IMR-90 (cell line): ENCODE measurements at regions not wholly inside any gene's neighbourhood (a gene's known extent, or its start where the extent isn't known, plus 50 kb on each side); places are given as distances from the start of the nearest gene placed in this dataset.

ENCODE experiments used
- ATAC-seq: fragments of 200-7000 bp; cut with Tn5 transposase; 2 replicates; pipeline ENCODE4 v1.9.1; 2020; ENCODE audit warnings: low read depth, mild to moderate bottlenecking, moderate library complexity
- BruUV-seq: library from RNA; stranded (reverse); fragments of 400-500 nt; replicated peaks from 2 replicates; lab custom pipeline; 2021; lab: Mats Ljungman, UMichigan
- CTCF ChIA-PET: fragments of 300-600 bp; formaldehyde crosslinking; extraction: SDS; loops from one replicate; lab custom pipeline; 2021; ENCODE audit warnings: antibody characterized with exemption; lab: Yijun Ruan, JAX
- POLR2A ChIA-PET: fragments of 300-600 bp; sonication (Branson Sonifier 250); formaldehyde crosslinking; loops from one replicate; lab custom pipeline; 2022; ENCODE audit warnings: antibody characterized with exemption; ENCODE audit not compliant: unreplicated experiment; lab: Charles Lee
- DNase-seq: peaks from one replicate; pipeline ENCODE4 v3.0.0; 2013
- H2AFZ ChIP-seq: replicated peaks from 2 replicates; pipeline ENCODE3; 2013; ENCODE audit warnings: low read length, mild to moderate bottlenecking; ENCODE audit not compliant: poor library complexity
- H2AK5ac ChIP-seq: 2 replicates; pipeline ENCODE4 v1.6.1; 2013; ENCODE audit warnings: low read depth, low read length, inconsistent platforms
- H2AK9ac ChIP-seq: replicated peaks from 2 replicates; pipeline ENCODE3; 2013; ENCODE audit warnings: mild to moderate bottlenecking, low read depth, low read length, moderate library complexity; ENCODE audit not compliant: poor library complexity
- H2BK120ac ChIP-seq: 2 replicates; pipeline ENCODE4 v1.6.1; 2013; ENCODE audit warnings: low read depth, low read length, inconsistent platforms
- H2BK15ac ChIP-seq: 3 replicates; pipeline ENCODE4 v1.6.1; 2013; ENCODE audit warnings: low read depth, low read length, inconsistent platforms
- H2BK20ac ChIP-seq: 2 replicates; pipeline ENCODE4 v1.6.1; 2013; ENCODE audit warnings: low read depth, mild to moderate bottlenecking, inconsistent platforms, low read length, moderate library complexity
- H2BK5ac ChIP-seq: 2 replicates; pipeline ENCODE4 v1.6.1; 2013; ENCODE audit warnings: mild to moderate bottlenecking, low read depth, low read length, inconsistent platforms; ENCODE audit not compliant: poor library complexity, severe bottlenecking
- H3K14ac ChIP-seq: replicated peaks from 2 replicates; pipeline ENCODE4 v1.6.1; 2013; ENCODE audit warnings: low read depth, low read length, inconsistent platforms
- H3K18ac ChIP-seq: 2 replicates; pipeline ENCODE4 v1.6.1; 2013; ENCODE audit warnings: low read depth, low read length, control low read depth
- H3K23ac ChIP-seq: 2 replicates; pipeline ENCODE4 v1.6.1; 2013; ENCODE audit warnings: low read depth, low read length, inconsistent platforms
- H3K27ac ChIP-seq: 2 replicates; pipeline ENCODE4 v1.5.1; 2013; ENCODE audit warnings: mild to moderate bottlenecking, control low read depth, low read length; ENCODE audit not compliant: insufficient read depth
- H3K27me3 ChIP-seq: 2 replicates; pipeline ENCODE4 v1.6.1; 2013; ENCODE audit warnings: low read length; ENCODE audit not compliant: control insufficient read depth, insufficient read depth
- H3K36me3 ChIP-seq: 2 replicates; pipeline ENCODE4 v1.6.1; 2013; ENCODE audit warnings: low read length, mixed read lengths; ENCODE audit not compliant: control insufficient read depth, insufficient read depth
- H3K4ac ChIP-seq: 2 replicates; pipeline ENCODE4 v1.6.1; 2013; ENCODE audit warnings: low read depth, low read length, inconsistent platforms
- H3K4me1 ChIP-seq: 2 replicates; pipeline ENCODE4 v1.6.1; 2013; ENCODE audit warnings: low read length, mixed read lengths; ENCODE audit not compliant: control insufficient read depth, insufficient read depth
- H3K4me2 ChIP-seq: 2 replicates; pipeline ENCODE4 v1.6.1; 2013; ENCODE audit warnings: low read depth, mild to moderate bottlenecking, control low read depth, low read length, moderate library complexity
- H3K4me3 ChIP-seq: 2 replicates; pipeline ENCODE4 v1.5.1; 2013; ENCODE audit warnings: low read depth, mild to moderate bottlenecking, control low read depth, low read length, moderate library complexity; ENCODE audit not compliant: insufficient read depth
- H3K56ac ChIP-seq: 2 replicates; pipeline ENCODE4 v1.6.1; 2013; ENCODE audit warnings: low read length, inconsistent platforms; ENCODE audit not compliant: insufficient read depth; ENCODE audit errors: extremely low read depth
- H3K79me1 ChIP-seq, 2 experiments: 2 replicates each; pipeline ENCODE4 v1.6.1; 2013; ENCODE audit warnings: low read length in 2 of 2, inconsistent platforms in 1 of 2, low read depth in 1 of 2
- H3K9ac ChIP-seq: 2 replicates; pipeline ENCODE4 v1.6.1; 2013; ENCODE audit warnings: low read depth, low read length, control low read depth
- H3K9me1 ChIP-seq: 2 replicates; pipeline ENCODE4 v1.6.1; 2013; ENCODE audit warnings: low read length, inconsistent platforms; ENCODE audit not compliant: insufficient read depth
- H3K9me3 ChIP-seq: 2 replicates; pipeline ENCODE4 v1.6.1; 2013; ENCODE audit warnings: low read length; ENCODE audit not compliant: control insufficient read depth, insufficient read depth
- H4K20me1 ChIP-seq: 2 replicates; pipeline ENCODE4 v1.6.1; 2013; ENCODE audit warnings: low read length, inconsistent platforms; ENCODE audit not compliant: insufficient read depth
- H4K5ac ChIP-seq: 2 replicates; pipeline ENCODE4 v1.6.1; 2013; ENCODE audit warnings: mild to moderate bottlenecking, low read depth, low read length, control low read depth
- H4K8ac ChIP-seq, 2 experiments: 2 replicates each; pipeline ENCODE4 v1.6.1; 2013; ENCODE audit warnings: low read depth in 2 of 2, low read length in 2 of 2, control low read depth in 1 of 2, inconsistent platforms in 1 of 2
- H4K91ac ChIP-seq: 2 replicates; pipeline ENCODE4 v1.6.1; 2013; ENCODE audit warnings: low read depth, low read length, inconsistent platforms; ENCODE audit not compliant: insufficient read depth
- BHLHE40 ChIP-seq: fragments of 150-350 bp; IDR thresholded peaks from 2 replicates; pipeline ENCODE4 v1.6.1; 2016; ENCODE audit warnings: mild to moderate bottlenecking, low read depth, low read length
- CEBPB ChIP-seq: IDR thresholded peaks from 2 replicates; pipeline ENCODE4 v1.6.1; 2012; ENCODE audit warnings: low read depth, low read length, improper control_type of control experiment
- CHD1 ChIP-seq: IDR thresholded peaks from 2 replicates; pipeline ENCODE4 v1.6.1; 2012; ENCODE audit warnings: low read depth, low read length, improper control_type of control experiment
- FOS ChIP-seq: fragments of 150-350 bp; IDR thresholded peaks from 2 replicates; pipeline ENCODE4 v1.6.1; 2016; ENCODE audit warnings: low read depth, low read length
- MAFK ChIP-seq: IDR thresholded peaks from 2 replicates; pipeline ENCODE4 v1.6.1; 2012; ENCODE audit warnings: low read depth, low read length, improper control_type of control experiment
- MAZ ChIP-seq: IDR thresholded peaks from 2 replicates; pipeline ENCODE4 v1.6.1; 2012; ENCODE audit warnings: low read depth, mild to moderate bottlenecking, low read length, improper control_type of control experiment, moderate library complexity, borderline replicate concordance
- MXI1 ChIP-seq: IDR thresholded peaks from 2 replicates; pipeline ENCODE4 v1.6.1; 2012; ENCODE audit warnings: low read depth, mild to moderate bottlenecking, low read length, moderate library complexity, borderline replicate concordance
- NFE2L2 ChIP-seq: fragments of 150-350 bp; IDR thresholded peaks from 2 replicates; pipeline ENCODE4 v1.6.1; 2016; ENCODE audit warnings: low read depth, mild to moderate bottlenecking, low read length
- POLR2A ChIP-seq: IDR thresholded peaks from 2 replicates; pipeline ENCODE4 v1.6.1; 2012; ENCODE audit warnings: mild to moderate bottlenecking, low read depth, low read length
- RAD21 ChIP-seq: IDR thresholded peaks from 2 replicates; pipeline ENCODE4 v1.6.1; 2012; ENCODE audit warnings: low read length, improper control_type of control experiment
- RCOR1 ChIP-seq: IDR thresholded peaks from 2 replicates; pipeline ENCODE4 v1.6.1; 2012; ENCODE audit warnings: mild to moderate bottlenecking, low read length, improper control_type of control experiment; ENCODE audit not compliant: insufficient replicate concordance
- RFX5 ChIP-seq: IDR thresholded peaks from 2 replicates; pipeline ENCODE4 v1.8.0; 2012; ENCODE audit warnings: low read depth, mild to moderate bottlenecking, low read length, moderate library complexity
- WGBS, 2 experiments: methylation state at CpG; one replicate each; pipeline versions ENCODE4 v1.1.5 to v1.1.7; 2013; ENCODE audit warnings: missing lambda C conversion rate in 2 of 2; ENCODE audit not compliant: insufficient read length in 1 of 2; ENCODE audit errors: extremely low coverage in 2 of 2; 5-methylcytosine and 5-hydroxymethylcytosine counted together
- dilution Hi-C: fragments of 300-500 bp; cut with HindIII; formaldehyde crosslinking; loops from one replicate; pipeline ENCODE4 v1.14.3; 2018; ENCODE audit warnings: low sequenced_read_pairs; ENCODE audit not compliant: unreplicated experiment
- in situ Hi-C: fragments of 300-500 bp; cut with MboI; formaldehyde crosslinking; loops from 3 replicates; pipeline ENCODE4 v1.14.3; 2019; ENCODE audit warnings: low sequenced_read_pairs, inconsistent platforms, mixed read lengths
- intact Hi-C: fragments of 100-400 bp; cut with micrococcal nuclease; formaldehyde crosslinking; loops from 2 replicates; pipeline ENCODE4 v1.10.0; 2022
- TF ChIP-seq, protein P1 (sequence below): fragments of 150-350 bp; IDR thresholded peaks from 2 replicates; pipeline ENCODE4 v1.6.1; 2016; ENCODE audit warnings: low read depth, mild to moderate bottlenecking, low read length, moderate library complexity, borderline replicate concordance
- TF ChIP-seq, protein P2 (sequence below): conservative IDR thresholded peaks from 2 replicates; pipeline ENCODE4 v1.5.1; 2012; ENCODE audit warnings: mild to moderate bottlenecking, low read depth, low read length, improper control_type of control experiment
- TF ChIP-seq, protein P3 (sequence below): fragments of 150-350 bp; IDR thresholded peaks from 2 replicates; pipeline ENCODE4 v1.6.1; 2017; ENCODE audit warnings: mild to moderate bottlenecking, antibody characterized with exemption, low read length, low read depth

DNA sequence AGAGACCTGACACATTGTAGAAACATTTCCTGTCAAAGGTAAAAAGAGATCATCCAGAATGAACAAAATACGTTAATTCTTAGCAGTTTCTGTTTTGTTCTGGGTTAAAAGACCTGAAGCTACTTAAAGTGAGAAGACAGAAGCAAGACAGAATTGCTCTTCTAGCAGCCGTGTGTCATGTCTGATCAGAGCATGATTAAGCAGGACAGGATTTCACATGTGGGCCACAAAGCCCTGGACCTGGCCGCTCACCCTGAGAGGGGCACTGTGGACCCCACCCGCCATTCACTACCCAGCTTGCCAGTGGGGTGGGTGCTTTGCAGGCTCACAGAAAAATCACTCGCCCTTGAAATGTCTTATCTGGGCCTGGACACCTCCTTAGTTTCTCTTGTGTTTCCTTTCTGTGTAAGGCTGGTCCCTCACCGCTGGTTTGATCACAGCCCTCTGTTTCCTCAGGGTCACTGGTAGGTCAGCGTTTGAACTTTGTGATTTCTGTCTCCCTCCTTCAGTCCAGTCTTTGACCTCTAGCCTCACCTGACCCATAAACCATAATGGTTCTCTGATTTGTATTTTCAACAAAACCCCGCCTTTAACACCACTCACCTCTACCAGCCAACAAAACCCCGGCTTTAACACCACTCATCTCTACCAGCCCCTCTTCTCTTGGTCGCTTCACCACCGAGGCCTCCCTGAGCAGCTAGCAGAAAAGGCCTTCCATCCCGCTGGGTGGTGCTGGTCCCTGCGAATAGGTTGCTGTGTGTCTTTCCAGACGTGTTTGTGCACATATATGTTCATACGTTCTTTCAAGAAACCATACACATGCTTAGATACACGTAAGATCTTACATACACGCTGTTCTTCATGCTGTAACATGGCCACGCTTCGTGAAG, 185.0 kb downstream of the OR4M2 start:
- no peak overlapping the region for H2AK5ac ChIP-seq
- peaks cover 26% of the 10 kb centered on the region for H3K9me3 ChIP-seq
- no peak overlapping the region for H4K91ac ChIP-seq
- H3K23ac ChIP-seq = no peak overlapping the region
- H3K9ac ChIP-seq = no peak overlapping the region
- DNase-seq (no peak), ATAC-seq (no peak)
- intact Hi-C loops = no loop called here
- ChIA-PET CTCF (no interaction called here), POLR2A (no interaction called here)
- dilution Hi-C loops = no loop called here
- H2BK120ac ChIP-seq = no peak overlapping the region
- no peak overlapping the region for H4K5ac ChIP-seq
- no peak overlapping the region for H3K4me3 ChIP-seq
- no peak overlapping the region for H2BK5ac ChIP-seq
- no peak overlapping the region for H2BK20ac ChIP-seq
- H3K4ac ChIP-seq = no peak overlapping the region
- no peak overlapping the region for H2AFZ ChIP-seq
- no peaks in the 10 kb centered on the region for H3K27me3 ChIP-seq
- no peak overlapping the region for H3K27ac ChIP-seq
- no peak overlapping the region for H3K14ac ChIP-seq
- H3K36me3 ChIP-seq = no peaks in the 10 kb centered on the region
- in situ Hi-C loops = no loop called here
- H4K20me1 ChIP-seq = no peaks in the 10 kb centered on the region
- no TSS peak for BruUV-seq
- H2AK9ac ChIP-seq = no peak overlapping the region
- 54% methylated on average over 13 of the region's 19 CpGs; no CpG with 5 or more reads in 1 of the 2 experiments for WGBS, 2 experiments
- no peaks in the 10 kb centered on the region for H3K79me1 ChIP-seq
- no peaks in the 10 kb centered on the region for H3K4me1 ChIP-seq
- H3K56ac ChIP-seq = no peak overlapping the region
- H3K9me1 ChIP-seq = no peaks in the 10 kb centered on the region
- no peak overlapping the region for H2BK15ac ChIP-seq
- H4K8ac ChIP-seq = no peak overlapping the region
- H3K18ac ChIP-seq = no peak overlapping the region
- no peak overlapping the region for H3K4me2 ChIP-seq
- TF ChIP-seq RCOR1 (no peak), CEBPB (no peak), MAZ (no peak), BHLHE40 (no peak), NFE2L2 (no peak), RAD21 (no peak), CHD1 (no peak), MAFK (no peak), RFX5 (no peak), POLR2A (no peak), MXI1 (no peak), FOS (no peak)
- TF ChIP-seq, protein P1, sequence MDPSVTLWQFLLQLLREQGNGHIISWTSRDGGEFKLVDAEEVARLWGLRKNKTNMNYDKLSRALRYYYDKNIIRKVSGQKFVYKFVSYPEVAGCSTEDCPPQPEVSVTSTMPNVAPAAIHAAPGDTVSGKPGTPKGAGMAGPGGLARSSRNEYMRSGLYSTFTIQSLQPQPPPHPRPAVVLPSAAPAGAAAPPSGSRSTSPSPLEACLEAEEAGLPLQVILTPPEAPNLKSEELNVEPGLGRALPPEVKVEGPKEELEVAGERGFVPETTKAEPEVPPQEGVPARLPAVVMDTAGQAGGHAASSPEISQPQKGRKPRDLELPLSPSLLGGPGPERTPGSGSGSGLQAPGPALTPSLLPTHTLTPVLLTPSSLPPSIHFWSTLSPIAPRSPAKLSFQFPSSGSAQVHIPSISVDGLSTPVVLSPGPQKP = no peak
- TF ChIP-seq, protein P2, sequence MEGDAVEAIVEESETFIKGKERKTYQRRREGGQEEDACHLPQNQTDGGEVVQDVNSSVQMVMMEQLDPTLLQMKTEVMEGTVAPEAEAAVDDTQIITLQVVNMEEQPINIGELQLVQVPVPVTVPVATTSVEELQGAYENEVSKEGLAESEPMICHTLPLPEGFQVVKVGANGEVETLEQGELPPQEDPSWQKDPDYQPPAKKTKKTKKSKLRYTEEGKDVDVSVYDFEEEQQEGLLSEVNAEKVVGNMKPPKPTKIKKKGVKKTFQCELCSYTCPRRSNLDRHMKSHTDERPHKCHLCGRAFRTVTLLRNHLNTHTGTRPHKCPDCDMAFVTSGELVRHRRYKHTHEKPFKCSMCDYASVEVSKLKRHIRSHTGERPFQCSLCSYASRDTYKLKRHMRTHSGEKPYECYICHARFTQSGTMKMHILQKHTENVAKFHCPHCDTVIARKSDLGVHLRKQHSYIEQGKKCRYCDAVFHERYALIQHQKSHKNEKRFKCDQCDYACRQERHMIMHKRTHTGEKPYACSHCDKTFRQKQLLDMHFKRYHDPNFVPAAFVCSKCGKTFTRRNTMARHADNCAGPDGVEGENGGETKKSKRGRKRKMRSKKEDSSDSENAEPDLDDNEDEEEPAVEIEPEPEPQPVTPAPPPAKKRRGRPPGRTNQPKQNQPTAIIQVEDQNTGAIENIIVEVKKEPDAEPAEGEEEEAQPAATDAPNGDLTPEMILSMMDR = no peak
- TF ChIP-seq, protein P3, sequence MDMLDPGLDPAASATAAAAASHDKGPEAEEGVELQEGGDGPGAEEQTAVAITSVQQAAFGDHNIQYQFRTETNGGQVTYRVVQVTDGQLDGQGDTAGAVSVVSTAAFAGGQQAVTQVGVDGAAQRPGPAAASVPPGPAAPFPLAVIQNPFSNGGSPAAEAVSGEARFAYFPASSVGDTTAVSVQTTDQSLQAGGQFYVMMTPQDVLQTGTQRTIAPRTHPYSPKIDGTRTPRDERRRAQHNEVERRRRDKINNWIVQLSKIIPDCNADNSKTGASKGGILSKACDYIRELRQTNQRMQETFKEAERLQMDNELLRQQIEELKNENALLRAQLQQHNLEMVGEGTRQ = no peak
